ENCODE measurements at regions not wholly inside any gene's neighbourhood (a gene's known extent, or its start where the extent isn't known, plus 50 kb on each side); places are given as distances from the start of the nearest gene placed in this dataset.

GRCh38 chrX:95029571-95029970 lies 1355.6 kb downstream of the FAM133A start:
- no peak for ATAC-seq
- no peaks in the 10 kb centered on the region for H3K9me3 ChIP-seq
- H3K27ac ChIP-seq = no peak overlapping the region
- peaks cover 0 to 7% (median 0%) of the 10 kb centered on the region in 4 donors for H3K27me3 ChIP-seq
- no peaks in the 10 kb centered on the region for H3K36me3 ChIP-seq
- TF ChIP-seq, protein P1, sequence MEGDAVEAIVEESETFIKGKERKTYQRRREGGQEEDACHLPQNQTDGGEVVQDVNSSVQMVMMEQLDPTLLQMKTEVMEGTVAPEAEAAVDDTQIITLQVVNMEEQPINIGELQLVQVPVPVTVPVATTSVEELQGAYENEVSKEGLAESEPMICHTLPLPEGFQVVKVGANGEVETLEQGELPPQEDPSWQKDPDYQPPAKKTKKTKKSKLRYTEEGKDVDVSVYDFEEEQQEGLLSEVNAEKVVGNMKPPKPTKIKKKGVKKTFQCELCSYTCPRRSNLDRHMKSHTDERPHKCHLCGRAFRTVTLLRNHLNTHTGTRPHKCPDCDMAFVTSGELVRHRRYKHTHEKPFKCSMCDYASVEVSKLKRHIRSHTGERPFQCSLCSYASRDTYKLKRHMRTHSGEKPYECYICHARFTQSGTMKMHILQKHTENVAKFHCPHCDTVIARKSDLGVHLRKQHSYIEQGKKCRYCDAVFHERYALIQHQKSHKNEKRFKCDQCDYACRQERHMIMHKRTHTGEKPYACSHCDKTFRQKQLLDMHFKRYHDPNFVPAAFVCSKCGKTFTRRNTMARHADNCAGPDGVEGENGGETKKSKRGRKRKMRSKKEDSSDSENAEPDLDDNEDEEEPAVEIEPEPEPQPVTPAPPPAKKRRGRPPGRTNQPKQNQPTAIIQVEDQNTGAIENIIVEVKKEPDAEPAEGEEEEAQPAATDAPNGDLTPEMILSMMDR (IDR thresholded peaks at IDR 0.05) = no peak
- no peaks in the 10 kb centered on the region for H3K4me1 ChIP-seq
- FAIRE-seq = no peak
- no peak for DNase-seq
- intact Hi-C loops (cut with DNase I) = no loop called here
- WGBS, 2 donors = 30 to 35% methylated on average over 3 of the region's 3 CpGs
- H3K4me3 ChIP-seq = no peak overlapping the region

GRCh38 chrX:95040104-95040503 lies 1366.1 kb downstream of the FAM133A start:
- no peaks in the 10 kb centered on the region for H3K9me3 ChIP-seq
- H3K27me3 ChIP-seq = peaks cover 0 to 7% (median 2%) of the 10 kb centered on the region in 4 donors
- intact Hi-C loops (cut with DNase I) = no loop called here
- DNase-seq (no peak), FAIRE-seq (no peak), ATAC-seq (no peak)
- WGBS, 2 donors = 23% methylated on average over 1 of the region's 1 CpG
- H3K4me3 ChIP-seq = no peak overlapping the region
- TF ChIP-seq, protein P1 (IDR thresholded peaks at IDR 0.05) = no peak
- no peaks in the 10 kb centered on the region for H3K4me1 ChIP-seq
- no peak overlapping the region for H3K27ac ChIP-seq
- no peaks in the 10 kb centered on the region for H3K36me3 ChIP-seq

- no peak for ATAC-seq
- DNase-seq = no peak
- no peak overlapping the region for H3K27ac ChIP-seq
- H3K36me3 ChIP-seq = no peaks in the 10 kb centered on the region
- no peaks in the 10 kb centered on the region for H3K4me1 ChIP-seq
- FAIRE-seq = no peak
- no peaks in the 10 kb centered on the region for H3K9me3 ChIP-seq
- 52 to 65% methylated on average over 4 of the region's 4 CpGs for WGBS, 2 donors
- H3K4me3 ChIP-seq = no peak overlapping the region
- intact Hi-C loops (cut with DNase I) = no loop called here
- H3K27me3 ChIP-seq = peaks cover 0 to 7% (median 2%) of the 10 kb centered on the region in 4 donors
- TF ChIP-seq, protein P1 (IDR thresholded peaks at IDR 0.05) = no peak
Measured at GRCh38 chrX:95044331-95044730, 1370.3 kb downstream of the FAM133A start.

DNA sequence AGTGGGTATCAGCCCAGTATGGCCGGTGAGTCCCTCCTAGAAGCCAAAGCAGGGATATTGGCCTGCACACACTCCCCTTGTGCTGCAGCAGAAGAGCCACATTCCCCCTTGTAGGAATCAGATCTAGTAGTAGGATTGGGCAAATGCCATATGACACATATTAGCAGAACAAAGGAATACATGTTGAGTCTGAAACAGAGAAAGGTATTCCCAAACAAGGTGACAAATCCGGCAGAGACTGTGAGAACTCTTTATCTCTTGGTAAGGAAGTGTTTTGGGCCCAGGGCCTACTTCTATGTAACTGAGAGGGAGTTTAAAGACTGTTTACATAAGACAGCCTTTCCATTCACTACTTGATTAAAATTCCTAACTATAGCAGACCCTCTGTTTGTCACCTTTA lies 1382.0 kb downstream of the FAM133A start:
- ATAC-seq = no peak
- Histone ChIP-seq H3K27me3 (no peaks in the 10 kb centered on the region), H3K9me3 (no peaks in the 10 kb centered on the region), H3K36me3 (no peaks in the 10 kb centered on the region), H3K4me3 (no peak overlapping the region), H3K27ac (no peak overlapping the region), H3K4me1 (no peaks in the 10 kb centered on the region)
- TF ChIP-seq, protein P1 (IDR thresholded peaks at IDR 0.05) = no peak
- whole genome bisulfite sequencing, 2 donors = 70 to 72% methylated on average over 2 of the region's 2 CpGs
- intact Hi-C loops (cut with DNase I) = no loop called here
- no peak for FAIRE-seq
- no peak for DNase-seq

- Histone ChIP-seq H3K9me3 (no peaks in the 10 kb centered on the region), H3K27ac (no peak overlapping the region), H3K4me3 (no peak overlapping the region), H3K27me3 (no peaks in the 10 kb centered on the region), H3K36me3 (no peaks in the 10 kb centered on the region), H3K4me1 (no peaks in the 10 kb centered on the region)
- DNase-seq (no peak), FAIRE-seq (no peak), ATAC-seq (no peak)
- TF ChIP-seq, protein P1 (IDR thresholded peaks at IDR 0.05) = no peak
- intact Hi-C loops (cut with DNase I) = no loop called here
- WGBS, 2 donors = 46 to 54% methylated on average over 4 of the region's 4 CpGs
Measured at GRCh38 chrX:95056901-95057300, 1382.9 kb downstream of the FAM133A start.

Data from pancreas (tissue), 10 donors.